ENCODE measurements at regions not wholly inside any gene's neighbourhood (a gene's known extent, or its start where the extent isn't known, plus 50 kb on each side); places are given as distances from the start of the nearest gene placed in this dataset.

DNA sequence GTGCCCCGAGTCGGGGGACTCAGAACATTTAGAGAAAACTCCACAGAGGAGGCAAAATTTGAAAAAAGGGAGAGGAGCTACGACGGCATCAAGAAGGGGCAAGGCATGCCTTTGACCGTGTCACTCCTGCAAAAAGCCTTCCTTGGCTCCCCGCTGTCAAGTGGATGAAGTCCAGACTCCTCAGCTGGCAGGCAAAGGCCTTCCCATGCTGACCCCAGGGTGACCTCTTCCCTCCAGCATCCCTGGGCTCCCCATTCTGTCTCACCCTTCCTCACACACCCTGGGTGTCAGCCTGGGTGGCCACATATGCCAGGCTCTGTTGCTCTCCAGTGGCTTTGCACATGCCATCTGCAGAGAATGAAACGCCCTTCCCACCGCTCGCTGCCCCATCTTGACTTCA lies 88.4 kb upstream of the ZMIZ1 start:
- DNase-seq: no peak

DNA sequence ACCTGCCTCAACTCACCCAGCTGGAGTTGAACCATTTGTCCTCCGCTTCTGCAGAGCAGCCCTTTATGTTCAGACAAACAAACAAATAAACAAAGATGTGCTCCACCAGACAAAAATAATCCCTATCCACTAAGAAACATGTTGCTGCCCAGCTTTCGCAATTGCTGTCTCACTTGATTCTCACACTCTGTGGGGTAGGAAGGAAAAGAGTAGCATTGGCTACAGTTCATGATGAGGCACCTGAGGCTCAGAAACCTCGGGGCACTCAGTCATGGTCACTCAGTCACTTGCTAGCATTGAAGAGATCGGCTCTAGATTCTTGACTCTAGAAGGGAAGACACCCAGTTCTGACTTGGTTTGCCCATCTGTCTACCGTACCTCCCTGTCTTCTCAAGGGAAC lies 88.0 kb upstream of the ZMIZ1 start:
- DNase-seq: no peak

DNA sequence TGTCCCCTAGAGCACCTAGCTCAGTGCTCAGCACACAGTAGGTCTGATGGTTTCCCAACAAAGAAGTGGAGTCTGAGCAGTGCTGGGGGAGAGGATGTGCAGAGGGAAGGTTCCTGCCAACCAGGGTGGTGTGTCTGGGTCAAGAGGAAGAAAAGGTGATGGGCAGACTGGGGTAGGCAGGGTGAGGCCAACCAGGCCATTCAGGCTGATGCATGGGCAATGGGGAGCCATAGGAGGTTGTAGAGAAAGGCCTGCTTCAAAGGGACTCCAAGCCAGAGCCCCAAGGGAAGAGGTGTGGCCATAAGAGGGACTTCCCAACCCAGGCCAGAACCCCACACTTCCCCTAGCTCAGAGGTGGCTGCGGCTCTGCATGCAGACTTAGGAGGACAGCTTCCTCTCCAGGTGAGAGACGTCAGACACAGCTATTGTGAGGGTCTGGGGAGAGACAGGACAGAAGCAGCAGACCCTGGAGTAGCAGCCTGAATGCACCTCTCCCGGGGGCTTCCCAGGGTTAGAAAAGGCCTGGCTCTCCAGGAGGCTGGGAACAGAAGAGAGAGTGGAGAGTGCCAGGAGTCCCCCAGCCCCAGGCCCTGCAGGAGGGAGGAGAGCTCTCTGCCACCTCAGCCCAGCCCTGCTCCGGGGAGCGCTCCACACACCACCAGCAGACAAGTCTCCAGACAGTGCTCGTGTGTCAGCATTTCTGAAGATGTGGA lies 87.4 kb upstream of the ZMIZ1 start:
- peak; percentile 12 for DNase-seq

DNA sequence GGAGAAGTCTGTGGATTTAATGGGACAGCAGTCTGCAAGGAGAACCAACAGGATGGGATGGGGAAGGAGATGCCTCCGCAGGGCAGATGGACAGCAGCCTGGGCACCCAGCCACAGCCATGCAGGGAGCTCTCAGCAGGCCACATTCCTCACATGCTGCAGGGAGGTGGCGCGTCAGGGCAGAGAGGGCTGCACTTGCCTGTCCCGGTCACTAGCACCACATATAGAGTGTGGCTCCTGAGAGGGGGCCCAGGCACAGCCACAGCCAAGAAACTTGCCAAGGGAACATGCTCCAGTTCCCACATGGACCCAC lies 86.8 kb upstream of the ZMIZ1 start:
- DNase-seq: no peak

DNA sequence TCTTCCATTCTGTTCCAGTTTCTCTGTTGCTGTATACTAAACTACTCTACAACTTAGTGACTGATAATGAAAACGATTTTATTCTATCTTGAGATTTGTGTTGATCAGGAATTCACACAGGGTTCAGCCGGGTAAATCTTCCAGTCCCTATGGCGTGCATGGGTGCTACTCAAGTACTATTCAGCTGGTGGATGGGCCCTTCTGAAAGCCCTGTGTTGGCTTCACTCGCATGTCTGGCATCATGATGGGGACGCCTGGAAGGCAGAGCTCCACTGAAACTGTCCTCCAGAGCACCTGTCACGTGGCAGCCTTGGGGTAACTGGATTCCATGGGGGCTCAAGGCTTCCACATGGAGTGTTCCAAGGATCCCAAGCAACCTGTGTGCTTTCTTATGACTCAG lies 86.0 kb upstream of the ZMIZ1 start:
- no peak for DNase-seq

GRCh38 chr10:78983608-78984007 lies 85.2 kb upstream of the ZMIZ1 start:
- DNase-seq: no peak

DNA sequence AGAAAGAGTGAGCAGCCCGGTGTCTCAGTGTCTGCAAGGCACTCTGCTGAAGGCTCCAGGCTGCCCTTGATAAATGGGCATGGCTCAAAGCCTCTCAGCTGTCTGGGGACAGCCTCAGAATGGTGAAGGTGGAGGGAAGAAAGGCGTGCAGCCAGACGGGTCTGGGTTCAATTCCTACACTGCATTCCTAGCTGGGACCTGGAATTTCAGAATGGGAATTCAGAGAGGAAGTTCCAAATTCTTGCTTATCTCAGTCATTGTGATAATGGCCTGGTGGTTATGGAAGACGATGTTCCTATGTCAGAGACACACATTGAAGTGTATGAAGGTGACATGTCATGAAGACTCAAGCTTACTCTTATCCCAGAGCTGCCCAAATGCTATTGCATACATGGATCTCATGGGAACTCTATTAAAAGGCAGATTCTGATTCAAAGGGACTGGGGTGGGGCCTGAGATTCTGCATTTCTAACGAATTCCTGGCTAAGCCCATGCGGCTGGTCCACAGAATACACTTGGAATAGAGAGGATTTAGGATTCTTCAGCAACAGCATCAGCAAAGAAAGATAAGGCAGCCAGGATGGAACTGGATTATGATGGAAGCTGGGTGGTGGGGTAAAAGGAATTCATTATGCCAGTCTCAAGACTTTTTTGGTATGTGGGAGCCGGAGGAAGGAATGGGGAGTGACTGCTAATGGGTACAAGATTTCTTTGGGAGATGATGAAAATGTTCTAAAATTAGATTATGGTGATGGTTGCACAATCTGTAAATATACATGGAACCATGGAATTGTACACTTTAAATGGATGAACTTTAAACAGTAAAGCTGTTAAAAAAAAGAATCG lies 82.6 kb upstream of the ZMIZ1 start:
- no peak for DNase-seq

DNA sequence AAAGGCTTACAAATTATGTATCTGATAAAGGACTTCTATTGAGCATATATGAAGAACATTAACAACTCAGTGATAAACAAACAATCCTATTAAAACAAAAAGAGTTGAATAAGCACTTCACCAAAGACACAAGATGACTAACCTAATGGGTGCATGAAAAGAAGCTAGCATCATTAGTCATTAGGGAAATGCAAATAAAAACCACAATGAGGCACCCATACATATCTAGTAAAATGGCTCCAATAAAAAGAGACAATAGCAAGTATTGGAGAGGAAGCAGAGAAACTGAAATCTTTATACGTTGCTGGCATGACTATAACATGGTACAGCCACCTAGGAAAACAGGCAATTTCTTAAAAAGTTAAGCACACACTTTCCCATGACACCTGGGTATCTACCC lies 77.6 kb upstream of the ZMIZ1 start:
- DNase-seq: no peak

GRCh38 chr10:78992333-78992732 lies 76.4 kb upstream of the ZMIZ1 start:
- DNase-seq: no peak

GRCh38 chr10:78993261-78993945 lies 75.4 kb upstream of the ZMIZ1 start:
- no peak for DNase-seq

GRCh38 chr10:78995987-78996791 lies 72.6 kb upstream of the ZMIZ1 start:
- DNase-seq: no peak

DNA sequence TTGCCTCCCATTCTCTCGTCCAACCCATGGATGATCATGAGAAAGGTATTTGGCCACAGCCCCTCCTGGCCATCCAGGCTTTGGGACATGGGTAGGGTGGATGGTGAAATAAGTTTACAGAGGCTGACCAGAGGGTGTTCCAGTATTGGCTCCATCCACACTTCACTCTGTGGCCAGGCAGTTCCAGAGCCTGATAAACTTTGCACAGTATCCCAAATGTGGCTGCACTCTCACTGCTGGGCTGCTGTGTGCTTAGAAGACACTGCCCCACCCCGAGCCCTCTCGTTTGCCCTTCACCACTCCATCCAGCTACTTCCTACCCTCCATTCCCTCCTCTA lies 72.0 kb upstream of the ZMIZ1 start:
- no peak for DNase-seq

GRCh38 chr10:78997635-78998618 lies 70.8 kb upstream of the ZMIZ1 start:
- DNase-seq: no peak

GRCh38 chr10:79001082-79001885 lies 67.5 kb upstream of the ZMIZ1 start:
- no peak for DNase-seq

DNA sequence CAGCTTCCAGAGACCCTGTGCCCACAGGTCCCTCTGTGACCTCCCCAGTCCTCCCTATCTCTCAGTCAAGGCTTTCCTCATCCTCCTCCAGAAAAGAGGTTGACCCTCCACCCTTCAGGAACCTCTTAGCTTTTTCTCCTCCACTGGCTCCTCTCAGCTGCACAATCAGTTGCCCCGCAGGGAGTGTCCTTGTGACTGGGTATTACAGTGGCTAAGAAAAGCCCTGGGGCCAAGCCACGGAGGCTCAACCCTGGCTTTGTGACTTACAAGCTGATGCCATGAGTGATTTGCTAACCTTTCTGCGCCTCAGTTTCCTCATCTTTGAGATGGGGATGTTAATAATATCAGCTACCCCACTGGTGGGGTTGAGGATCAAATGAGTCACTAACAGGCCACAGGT lies 66.4 kb upstream of the ZMIZ1 start:
- DNase-seq: no peak

GRCh38 chr10:79003183-79004100 lies 65.3 kb upstream of the ZMIZ1 start:
- no peak for DNase-seq

DNA sequence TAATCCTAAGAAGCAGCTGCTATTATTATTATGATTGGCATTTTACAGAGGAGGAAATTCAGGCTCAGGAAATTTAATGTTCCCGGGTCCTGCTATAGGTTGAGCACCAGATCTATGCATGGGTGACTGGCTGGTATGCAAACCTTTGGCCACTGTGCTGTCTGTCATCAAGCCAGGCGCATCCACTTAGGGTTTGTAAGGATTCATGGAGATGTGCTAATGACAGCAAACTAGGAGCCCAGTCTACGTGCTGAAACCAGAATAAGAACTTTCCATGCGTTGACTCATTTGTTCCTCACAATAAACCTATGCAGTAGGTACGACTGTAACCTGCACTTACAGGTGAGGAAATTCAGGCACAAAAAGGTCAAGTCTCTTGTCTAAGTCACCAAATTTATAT lies 64.5 kb upstream of the ZMIZ1 start:
- no peak for DNase-seq

DNA sequence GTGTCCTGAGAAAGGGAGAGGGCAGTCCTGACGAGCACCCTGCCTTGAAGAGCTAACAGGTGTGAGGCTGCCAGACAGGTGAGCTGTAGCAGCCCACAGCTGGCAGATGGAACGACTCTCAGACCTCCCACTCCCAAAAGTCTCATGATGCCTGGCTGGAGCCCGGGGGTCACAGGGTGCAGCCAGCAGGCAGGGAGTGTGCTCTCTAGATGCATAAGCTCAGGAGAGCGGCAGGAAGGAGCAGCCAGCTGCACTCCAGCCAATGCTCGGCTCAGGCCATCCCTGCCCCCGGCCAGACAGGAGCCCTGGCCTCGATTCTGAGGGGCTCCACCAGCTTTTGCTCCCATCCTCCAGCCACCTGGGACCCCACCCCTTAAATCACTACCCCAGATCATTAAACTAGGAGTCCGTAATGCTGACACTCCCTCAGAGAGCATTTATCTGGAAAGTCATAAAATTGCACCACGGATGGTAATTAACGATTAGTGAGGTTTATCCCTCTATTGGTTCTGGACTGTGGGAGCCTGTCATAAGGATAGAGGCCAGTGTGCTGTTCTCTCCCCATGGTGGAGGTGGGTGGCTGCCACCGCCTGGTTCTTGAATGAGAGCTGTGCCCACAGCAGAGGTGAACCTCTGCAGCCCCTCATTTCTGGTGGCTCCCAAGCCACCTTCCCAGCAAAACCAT lies 63.5 kb upstream of the ZMIZ1 start:
- DNase-seq: no peak

DNA sequence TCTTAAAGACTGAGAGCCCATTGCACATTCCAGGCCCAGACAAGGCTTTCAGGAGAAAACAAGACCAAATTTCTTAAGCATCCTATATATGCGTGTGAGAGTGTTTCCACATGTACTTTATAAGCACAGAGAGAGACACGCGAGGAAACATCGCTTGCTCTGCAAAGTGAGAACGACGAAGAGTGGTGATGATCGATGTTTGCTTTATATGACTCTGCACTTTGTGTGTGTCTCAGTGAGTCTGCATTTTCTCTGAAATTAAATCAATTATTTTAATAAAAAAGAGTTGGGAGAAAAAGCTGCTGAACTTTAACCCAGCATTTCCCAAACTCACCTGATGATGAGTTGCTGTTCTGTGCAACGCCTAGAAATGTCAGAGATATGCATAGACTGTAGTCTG lies 61.7 kb upstream of the ZMIZ1 start:
- no peak for DNase-seq

Data from stimulated activated CD4-positive, alpha-beta T cell treated with anti-CD3 and anti-CD28 coated beads, Interleukin-4, amount 100 ng/mL, for 24 hours (primary cell).